HG03175 (cell line): ENCODE measurements at regions not wholly inside any gene's neighbourhood (a gene's known extent, or its start where the extent isn't known, plus 50 kb on each side); places are given as distances from the start of the nearest gene placed in this dataset.

Experiments used
- ATAC-seq: cut with Tn5 transposase; IDR thresholded peaks from one replicate; pipeline ENCODE4 v1.9.1; 2021; ENCODE audit warnings: mild to moderate bottlenecking, moderate library complexity; ENCODE audit not compliant: unreplicated experiment

GRCh38 chr20:60718743-60719480 is 533.1 kb upstream of the CDH4 start:
- no peak for ATAC-seq

DNA sequence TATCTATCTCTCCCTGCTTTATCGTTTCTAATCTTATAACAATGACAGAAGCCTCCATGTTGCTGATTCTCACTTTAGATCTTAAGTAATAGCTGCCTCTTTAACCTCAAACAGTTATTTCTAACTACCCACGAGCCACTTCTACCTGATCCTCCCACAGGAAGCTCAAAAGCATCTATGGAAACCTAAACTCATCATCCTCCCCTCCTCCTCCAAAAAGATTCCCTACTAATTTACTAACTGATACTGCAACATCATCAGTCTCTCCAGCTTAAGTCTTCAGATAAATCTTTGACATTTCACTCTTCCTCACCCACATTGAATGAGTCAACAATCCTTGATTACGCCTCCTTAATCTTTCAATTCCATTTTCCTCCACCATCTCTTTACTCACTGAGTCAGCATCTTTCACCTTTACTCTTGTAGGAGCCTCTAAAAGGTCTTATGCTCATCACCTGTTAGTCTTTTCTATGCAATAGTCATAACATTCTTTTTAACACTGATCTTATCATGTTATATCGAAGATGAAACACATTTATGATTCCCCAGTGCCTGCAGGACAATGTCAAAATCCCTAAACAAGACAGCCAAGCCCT is 526.7 kb upstream of the CDH4 start:
- no peak for ATAC-seq

- no peak for ATAC-seq
These were observed 524.6 kb upstream of the CDH4 start for GRCh38 chr20:60727425-60727824.

GRCh38 chr20:60728705-60729104 is 523.4 kb upstream of the CDH4 start:
- no peak for ATAC-seq

DNA sequence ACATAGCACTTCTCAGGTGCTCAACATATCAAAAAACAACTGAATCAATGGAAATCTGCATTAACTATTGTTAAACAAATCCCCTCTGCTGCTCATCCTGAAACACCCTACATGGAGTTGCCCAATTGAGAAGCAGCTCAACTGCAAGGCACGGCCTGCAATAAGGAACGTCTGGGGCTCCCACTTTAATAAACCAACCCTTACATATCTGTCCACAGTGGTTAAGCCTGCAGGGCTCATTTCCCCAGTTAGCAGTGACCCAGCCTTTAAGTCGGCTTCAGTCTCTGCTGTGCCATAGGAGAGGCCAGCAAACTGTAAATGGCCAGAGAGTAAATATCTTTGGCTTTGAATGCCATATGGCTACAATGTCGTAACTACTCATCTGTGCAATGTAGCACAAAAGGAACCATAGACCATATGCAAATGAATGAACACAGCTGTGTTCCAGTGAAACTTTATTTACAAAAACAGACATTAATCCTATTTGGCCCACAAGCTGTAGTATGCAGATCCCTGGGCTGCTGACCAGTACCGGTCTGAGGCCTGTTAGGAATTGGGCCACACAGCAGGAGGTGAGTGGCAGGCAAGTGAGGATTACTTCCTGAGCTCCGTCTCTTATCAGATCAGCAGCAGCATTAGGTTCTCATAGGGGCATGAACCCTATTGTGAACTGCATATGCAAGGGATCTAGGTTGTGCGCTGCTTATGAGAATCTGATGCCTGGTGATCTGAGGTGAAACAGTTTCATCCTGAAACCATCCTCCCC is 522.7 kb upstream of the CDH4 start:
- no peak for ATAC-seq

GRCh38 chr20:60732322-60732721 is 519.7 kb upstream of the CDH4 start:
- no peak for ATAC-seq

DNA sequence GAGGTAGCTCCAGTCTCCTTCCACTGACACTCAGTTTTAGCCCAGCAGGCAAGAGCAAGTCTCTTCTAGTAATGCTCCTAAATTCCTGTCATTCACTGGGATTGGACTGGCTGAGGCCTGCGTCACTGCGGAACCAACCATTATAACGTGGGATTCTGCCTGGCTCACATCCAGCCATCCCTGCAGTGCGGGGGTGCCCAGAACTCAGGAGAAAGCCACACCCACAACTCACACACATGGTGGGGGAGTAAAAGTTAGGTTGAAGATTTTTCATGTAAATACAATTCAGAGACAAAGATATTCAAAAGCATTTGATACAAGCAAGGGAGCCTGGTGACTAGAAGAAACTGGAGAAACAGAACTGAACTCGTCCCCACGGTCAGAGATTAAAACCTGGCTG is 504.0 kb upstream of the CDH4 start:
- no peak for ATAC-seq

DNA sequence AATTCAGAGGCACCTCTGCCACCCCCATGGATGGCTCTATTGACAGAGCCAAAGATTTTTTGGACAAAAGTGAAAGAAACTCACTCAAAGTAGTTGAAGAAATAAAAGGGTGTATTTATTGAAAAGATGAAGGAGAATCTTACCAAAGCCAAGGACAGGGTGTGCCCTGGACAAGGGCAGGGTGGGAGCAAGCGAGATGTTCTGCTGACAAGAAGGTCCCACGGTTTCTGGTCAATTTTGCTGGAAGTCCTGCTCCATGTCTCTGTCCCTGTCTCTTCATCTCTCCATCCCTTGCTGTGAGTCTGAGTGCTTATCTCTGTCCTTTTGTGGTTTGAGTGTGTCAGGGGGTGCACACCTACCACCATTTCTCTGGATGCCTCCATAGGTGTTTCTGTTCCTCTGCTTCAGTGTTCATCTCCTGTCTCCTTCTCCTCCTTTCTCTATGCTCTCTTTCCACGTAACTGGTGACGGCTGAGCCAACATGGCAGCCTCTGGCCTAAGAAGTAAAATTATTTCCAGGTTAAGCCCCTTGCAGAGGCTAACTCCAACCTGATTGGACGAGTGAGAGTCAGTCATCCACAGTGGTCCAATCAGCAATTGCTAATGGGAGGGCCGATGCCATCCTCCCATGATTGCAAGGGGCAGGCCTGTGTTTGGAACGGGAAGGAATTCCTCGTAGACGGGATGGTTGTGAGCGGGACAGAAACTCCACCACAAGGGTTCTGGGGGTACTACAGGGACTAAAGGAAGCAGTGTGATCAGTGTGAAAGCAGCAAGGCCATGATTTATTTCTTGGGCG is 502.1 kb upstream of the CDH4 start:
- ATAC-seq, result no peak

DNA sequence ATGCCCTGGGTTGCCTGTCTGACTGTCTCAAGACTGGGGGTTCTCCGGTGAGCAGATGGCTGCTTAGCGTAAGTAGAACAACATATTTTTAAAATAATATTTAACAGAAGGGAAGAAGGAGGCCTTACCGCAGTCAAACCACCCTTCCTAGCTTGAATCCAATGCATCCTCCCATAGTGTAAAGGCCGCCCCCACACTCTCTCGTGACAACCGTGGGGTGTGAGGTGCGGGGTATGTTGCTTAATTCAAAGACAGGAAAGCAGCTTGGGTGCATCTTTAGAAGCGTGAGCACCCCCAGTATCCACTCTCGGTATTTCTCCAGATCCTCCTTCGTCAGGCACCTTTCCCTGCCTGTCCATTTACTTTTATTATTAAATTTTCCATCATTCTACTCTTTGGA is 501.2 kb upstream of the CDH4 start:
- ATAC-seq, result no peak

DNA sequence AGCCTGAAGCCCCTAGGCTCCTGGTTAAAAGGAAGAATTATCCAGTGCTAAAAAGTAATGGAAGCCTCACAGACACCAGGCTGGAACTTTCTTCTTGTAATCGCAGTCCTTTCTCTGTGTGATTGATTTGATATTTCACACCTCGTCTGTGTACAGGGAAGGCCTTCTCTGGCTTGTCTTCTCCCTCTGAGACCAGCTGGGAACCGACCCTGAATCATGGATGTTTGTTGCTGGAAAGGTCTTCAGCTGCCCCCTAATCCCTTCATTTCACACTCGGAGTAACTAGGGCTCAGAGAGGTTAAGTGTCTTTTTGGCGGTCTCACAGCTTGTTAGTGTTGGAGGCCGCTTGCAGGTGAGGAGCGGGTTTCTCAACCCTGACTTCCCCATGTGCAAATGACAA is 500.2 kb upstream of the CDH4 start:
- no peak for ATAC-seq

GRCh38 chr20:60752741-60753420 is 499.2 kb upstream of the CDH4 start:
- no peak for ATAC-seq

DNA sequence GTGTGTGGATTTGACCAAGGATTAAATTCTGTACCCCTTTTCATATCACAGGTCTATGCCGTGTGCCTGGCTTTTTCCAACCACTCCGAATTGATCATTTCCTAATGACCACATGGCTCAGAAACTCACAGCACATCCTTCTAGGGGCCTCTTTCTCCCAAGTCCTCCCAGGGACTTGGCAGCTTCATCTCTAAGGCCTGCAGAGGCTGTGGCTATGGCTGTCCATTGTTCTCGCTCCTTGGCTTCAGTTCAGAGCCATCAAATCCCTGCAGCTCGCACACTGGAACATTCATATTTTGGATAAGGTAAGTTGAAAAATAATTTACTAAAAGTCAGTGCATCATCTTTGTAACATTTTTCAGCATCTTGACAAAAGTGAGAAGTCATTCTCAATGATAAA is 497.2 kb upstream of the CDH4 start:
- no peak for ATAC-seq

- no peak for ATAC-seq
These were observed 492.4 kb upstream of the CDH4 start for GRCh38 chr20:60759651-60760050.

DNA sequence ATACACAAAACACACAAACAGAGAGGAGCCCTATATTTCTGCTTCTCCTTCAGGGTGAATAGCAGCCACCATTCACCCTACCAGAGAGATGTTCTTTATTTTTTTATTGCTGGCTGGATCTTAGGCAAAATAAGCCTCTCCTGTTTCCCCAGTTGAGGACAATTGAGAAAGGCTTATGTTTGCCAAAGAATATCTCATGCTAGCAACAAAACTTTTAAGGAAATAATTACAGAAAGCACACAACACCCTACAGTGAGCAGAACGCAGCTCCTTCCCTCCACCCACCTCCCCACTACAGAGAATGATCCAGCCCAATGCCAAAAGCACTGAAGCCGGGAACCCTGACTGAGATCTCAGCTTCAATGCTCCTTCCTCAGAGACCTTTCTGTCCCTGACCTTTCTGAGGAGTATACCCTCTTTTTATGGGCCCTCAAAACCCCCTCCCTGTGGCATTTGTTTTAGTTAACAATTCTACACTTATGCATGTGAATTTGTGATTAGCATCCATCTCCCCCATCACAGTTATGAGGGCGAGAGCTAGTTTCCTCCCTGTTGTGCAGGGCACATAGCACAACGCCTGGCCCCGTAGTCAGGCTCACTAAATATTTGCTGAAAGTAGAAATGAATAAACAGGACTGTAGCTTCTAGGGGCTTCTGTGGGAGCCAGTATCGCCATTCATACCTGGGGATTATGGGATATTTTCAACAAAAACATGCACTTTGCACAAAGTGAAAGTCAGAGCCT is 491.6 kb upstream of the CDH4 start:
- no peak for ATAC-seq

DNA sequence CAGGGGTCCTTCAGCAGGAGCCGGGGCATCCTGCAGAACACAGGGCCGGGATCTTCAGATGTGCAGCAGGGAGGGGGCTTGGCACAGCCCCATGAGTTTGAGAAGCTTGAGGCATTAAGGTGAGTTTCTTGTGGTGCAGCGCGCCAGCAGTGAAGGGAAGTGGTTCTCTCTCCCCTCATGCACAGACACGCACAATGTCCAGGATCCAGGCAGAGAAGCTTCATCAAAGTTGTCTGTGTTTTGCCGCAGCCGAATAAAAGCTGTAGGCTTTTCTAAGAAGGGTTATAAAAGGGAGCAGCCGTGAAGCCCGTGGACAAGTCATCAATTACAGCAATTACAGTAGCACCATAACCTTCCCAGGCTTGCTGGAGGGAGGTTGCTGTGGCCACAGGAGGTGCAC is 491.0 kb upstream of the CDH4 start:
- no peak for ATAC-seq

DNA sequence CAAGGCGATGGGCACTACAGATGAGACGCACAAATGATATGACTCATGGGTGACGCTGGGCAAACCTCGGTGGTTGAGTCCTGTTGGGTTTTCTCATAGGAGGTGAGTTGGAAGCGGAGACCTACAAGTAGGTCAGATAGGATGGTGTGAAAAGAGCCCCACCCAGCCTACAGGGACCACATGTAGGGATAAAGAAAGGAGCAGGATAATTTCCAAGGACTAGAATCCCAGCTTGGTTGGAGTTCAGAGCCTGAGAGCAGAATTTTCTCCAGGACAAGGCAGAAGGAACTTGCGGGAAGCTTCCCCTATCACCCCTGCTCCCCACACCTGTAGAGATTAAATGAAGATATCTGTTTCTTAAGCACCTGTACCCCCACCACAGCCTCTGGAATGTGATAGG is 489.7 kb upstream of the CDH4 start:
- no peak for ATAC-seq

DNA sequence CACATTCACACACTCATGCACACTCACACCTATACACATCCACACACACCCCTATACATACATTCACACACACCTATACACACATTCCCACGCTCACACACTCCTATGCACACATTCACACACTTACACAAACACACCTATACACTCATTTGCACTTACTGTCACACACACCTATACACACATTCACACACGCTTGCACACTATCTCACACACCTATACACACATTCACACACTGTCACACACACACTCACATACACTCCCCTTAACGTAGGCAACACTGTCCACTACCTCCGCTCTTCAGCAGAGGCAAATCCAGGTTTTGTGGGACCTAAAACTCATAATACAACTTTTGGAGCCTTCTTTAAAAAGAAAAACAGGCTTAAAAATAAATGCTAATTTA is 487.7 kb upstream of the CDH4 start:
- ATAC-seq, result no peak

GRCh38 chr20:60764771-60765170 is 487.3 kb upstream of the CDH4 start:
- ATAC-seq, result no peak

GRCh38 chr20:60765821-60766403 is 486.1 kb upstream of the CDH4 start:
- no peak for ATAC-seq

DNA sequence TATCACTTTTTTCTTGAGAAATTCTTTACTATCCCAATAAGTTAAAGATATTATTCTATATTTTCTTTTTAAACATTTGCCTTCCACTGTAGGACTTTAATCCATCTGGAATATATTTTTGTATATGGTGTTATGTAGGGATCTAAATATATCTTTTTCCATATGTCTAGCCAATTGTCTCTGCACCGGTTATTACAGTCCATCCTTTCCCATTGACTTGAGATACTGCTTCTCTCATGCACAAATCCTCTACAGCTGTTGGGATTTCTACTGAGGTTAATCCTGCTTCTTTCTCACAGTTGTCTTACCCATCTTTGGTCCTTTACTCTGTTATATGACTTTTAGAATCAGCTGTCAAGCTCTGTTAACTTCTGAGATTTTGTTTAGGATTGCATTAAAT is 483.8 kb upstream of the CDH4 start:
- no peak for ATAC-seq
